HG02763 (cell line): ENCODE measurements at regions not wholly inside any gene's neighbourhood (a gene's known extent, or its start where the extent isn't known, plus 50 kb on each side); places are given as distances from the start of the nearest gene placed in this dataset.

ENCODE experiments used
- ATAC-seq: cut with Tn5 transposase; IDR thresholded peaks from one replicate; pipeline ENCODE4 v1.9.1; 2021; ENCODE audit warnings: mild to moderate bottlenecking, moderate library complexity; ENCODE audit not compliant: unreplicated experiment

DNA sequence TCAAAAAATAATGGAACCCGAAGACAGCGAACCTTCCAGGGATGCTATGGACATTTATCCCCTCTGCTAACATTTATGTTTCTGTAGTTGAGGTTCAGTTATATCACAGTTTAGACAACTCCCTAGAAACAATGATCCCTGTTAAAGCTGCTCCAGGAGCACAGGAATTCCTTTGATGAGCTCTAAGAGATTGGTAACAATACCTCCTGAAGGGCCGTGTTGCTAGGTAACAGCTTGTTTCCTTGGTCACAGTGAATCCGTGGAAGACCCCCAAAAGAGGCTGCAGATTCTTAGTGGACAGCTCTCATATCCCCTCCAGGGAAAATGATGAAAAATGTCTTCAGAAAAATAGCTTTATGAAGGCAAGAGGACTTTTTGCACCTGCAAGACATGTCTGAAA is 160.2 kb downstream of the SERPINI1 start:
- no peak for ATAC-seq

DNA sequence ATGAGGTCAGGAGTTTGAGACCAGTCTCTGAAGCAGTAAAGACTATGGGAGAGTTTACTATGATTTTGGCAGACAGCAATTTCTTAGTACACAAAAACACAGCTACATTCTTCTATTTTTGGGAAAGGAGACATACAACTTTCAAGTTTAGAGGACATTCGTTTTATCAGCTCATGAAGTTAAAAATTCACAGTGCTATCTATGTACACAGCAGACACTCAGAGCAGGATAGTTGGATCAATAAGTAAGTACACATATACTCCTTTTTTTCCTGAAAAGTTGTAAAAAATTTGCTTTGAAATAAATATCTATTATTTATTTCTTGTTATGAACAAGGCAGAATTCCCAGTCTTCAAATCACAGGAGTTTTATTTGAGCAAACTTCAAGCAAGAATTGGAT is 159.7 kb downstream of the SERPINI1 start:
- no peak for ATAC-seq

DNA sequence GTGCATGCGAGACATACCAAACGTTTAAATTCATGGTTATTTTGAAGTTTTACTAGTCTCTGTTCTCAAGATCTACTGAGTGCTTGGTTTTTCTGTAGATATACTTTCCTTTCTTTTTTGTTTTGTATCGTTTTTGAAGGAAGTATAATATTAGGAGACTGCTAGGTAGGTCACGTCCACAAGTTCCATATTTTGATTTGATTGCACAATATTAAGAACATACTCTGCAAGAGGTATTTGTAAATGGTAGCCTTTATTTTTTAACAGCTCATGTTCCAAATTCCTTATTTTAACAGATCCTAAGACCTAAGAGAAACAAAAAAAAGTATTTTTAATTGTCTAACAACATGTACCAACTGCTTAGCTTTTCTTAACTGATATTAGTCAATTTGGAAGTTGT is 156.7 kb downstream of the SERPINI1 start:
- ATAC-seq = no peak

DNA sequence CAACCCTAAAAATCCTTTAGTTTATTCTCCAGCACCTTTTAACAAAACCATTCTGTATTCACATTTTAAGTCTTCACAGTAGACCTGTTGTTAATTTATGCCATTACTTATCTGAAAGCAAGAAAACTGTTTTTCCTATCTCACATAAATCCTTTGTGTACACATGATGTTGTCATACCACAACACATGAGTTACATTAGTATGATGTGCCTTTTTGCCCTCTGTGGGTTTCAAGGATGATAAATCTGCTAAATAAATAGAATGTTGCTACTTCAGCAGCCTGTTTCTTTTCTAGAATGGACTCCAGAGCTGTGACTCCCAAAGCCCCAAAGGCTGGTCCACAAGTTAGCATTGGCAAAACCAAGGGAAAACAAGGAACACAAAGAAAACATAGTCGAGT is 151.6 kb downstream of the SERPINI1 start:
- ATAC-seq = no peak

DNA sequence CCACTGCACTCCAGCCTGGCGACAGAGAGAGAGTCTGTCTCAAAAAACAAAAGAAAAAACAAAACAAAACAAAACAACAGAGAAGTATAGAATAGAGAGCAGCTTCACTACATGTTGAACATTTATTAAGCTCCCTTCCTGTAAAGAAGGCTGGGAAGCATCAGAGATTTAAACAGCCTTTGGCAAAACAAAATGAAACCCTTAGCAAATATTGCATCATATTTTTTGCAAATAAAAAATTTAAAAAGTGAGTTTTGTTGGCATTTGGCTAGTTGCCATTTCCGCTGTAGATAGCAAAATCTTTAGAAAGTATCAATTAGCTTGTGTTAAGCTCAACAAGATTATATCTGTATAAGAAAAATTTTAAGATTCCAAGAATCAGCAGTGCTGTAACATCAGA is 151.2 kb downstream of the SERPINI1 start:
- no peak for ATAC-seq

DNA sequence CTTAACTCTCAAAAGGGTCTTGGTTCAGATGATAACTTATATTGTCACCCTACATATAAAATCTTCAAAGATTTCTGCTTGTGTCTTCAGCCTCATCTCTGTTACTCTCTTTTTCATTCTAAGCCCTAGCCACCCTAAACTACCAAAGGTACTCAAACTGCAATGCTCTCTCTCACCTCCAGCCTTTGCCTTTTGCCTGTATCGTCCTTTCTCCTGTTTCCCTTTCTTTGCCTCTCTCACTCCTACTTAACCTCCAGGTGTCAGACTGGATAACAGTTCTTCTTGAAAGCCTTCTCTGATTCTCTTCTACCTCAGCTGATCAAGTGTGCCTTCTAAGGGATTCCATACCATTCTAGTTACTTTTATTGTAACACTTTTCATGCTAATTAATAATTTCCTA is 149.8 kb downstream of the SERPINI1 start:
- no peak for ATAC-seq

DNA sequence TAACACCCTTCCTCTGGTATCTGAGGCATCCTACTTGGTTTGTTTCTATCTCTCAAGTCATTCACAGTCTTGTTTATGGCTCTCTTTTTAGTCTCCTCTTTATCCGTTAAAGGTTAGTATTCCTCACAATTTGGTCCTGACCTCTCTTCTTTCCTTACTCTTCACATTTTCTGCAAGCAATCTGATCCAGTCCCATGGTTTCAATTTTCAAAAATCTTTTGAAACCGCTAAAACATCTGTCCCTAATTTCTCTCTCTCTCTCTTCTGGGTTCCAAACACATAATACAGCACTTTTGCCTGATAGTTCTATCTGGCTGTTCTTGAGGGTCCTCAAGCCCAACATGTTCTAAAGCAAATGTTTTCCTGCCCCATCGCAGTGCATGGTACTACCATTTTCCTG is 149.0 kb downstream of the SERPINI1 start:
- no peak for ATAC-seq

DNA sequence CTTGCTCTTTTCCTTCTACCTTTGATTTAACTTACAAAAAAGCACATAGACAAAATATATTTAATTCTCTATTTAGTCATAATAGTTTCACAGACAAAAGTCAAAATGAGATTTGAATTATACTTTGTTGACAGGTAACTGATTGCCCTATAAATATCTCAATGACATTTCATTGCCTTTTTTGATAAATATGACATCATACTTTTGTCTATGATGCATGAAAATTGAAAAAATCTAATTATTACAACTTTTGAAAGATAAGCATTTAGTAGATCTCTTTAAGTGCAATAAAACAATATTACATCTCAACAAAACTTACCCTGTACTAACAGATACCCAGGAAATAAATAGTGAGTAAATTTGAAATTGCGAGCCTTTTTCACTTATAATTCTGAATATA is 147.9 kb downstream of the SERPINI1 start:
- ATAC-seq = no peak

DNA sequence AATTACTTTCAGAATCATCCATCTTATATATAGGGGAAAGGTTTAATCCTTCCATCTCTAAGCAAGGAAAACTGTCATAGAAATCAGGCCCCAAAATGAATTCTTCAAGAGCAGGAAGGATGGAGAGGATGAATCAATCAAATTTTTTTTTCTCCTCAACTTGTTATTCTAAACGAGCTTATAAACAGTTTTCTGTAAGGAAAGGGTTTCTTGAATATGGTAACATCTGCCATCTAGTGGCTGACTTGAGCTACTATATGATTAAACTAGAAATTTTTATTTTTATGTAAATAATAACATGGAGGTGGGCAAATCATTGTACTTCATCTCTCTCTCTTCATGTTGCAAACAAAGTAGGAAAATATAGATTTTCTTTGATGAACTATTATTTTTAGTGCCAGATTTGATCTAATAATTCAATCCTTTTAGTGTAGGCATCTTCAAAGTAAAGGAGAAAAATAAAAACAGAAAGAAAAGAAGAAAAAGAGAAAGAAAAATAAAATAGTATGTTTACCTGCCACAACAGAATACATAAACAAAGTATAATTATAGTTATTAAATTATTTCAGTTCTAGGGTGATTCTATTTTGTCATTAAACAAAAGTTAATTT is 146.6 kb downstream of the SERPINI1 start:
- peak; percentile 79 for ATAC-seq

DNA sequence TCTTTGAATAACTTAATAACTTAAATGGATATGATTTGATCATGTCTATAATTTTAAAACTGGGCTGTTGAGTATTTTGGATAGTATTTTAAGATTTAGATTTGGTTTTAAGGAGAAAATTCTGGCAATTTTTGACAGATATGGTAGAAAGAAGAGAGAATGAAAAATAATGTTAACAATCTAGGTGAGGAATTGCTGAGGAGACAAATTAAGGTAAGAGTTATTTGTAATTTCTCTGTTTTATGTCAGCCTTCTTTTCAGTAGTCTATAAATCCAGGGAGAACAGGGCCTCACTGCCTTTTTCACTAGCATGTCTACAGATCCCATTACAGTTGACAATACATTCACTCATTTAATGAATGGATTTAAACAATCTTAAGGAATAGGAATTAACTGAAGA is 144.7 kb downstream of the SERPINI1 start:
- ATAC-seq = no peak

DNA sequence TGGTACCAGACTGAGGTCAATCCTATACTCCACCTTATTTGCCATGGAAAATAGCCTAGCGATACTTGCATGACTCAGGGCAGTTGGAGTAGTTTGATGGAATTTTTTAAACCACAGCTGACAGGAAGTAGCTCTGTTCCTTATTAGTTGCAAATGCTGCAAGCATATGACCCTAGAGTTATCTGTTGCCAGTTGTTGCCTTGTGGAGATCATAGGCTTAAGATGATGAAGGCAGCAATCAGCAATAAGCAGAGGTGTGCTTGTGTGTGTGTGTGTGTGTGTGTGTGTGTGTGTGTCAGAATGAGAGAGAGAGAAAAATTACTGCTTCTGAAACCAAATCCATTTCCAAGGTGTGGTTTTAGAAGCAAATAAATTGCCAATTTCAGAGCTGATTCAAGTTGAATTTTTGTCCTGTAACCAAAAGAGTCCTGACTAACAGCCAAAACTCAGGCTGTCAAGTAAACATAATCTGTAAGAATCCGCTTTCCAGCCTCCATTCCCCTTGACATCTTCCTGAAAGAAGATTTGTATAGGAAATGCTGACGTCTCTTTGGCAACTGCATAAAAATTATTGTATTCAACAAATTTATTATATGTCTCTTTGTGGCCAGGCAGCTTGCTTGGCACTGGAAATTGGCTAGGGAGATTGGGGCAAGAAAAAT is 141.2 kb downstream of the SERPINI1 start:
- no peak for ATAC-seq
